ENCODE measurements at regions not wholly inside any gene's neighbourhood (a gene's known extent, or its start where the extent isn't known, plus 50 kb on each side); places are given as distances from the start of the nearest gene placed in this dataset.

GRCh38 chr3:117543521-117543920, 833.9 kb downstream of the TUSC7 start:
- Histone ChIP-seq H3K79me2 (ENCODE audit: low read length) (no peaks in the 10 kb centered on the region), H3K9ac (ENCODE audit: low read length) (no peak overlapping the region), H3K9me3 (ENCODE audit: insufficient read depth, low read length) (no peaks in the 10 kb centered on the region)

GRCh38 chr3:117545484-117545883, 835.9 kb downstream of the TUSC7 start:
- Histone ChIP-seq H3K27me3 (ENCODE audit: low read depth, low read length) (no peaks in the 10 kb centered on the region), H4K20me1 (ENCODE audit: insufficient read depth, low read length) (no peaks in the 10 kb centered on the region), H3K4me2 (ENCODE audit: low read length) (no peak overlapping the region), H2AFZ (ENCODE audit: low read depth, low read length) (no peak overlapping the region), H3K4me1 (ENCODE audit: low read length) (peaks cover 2% of the 10 kb centered on the region), H3K79me2 (ENCODE audit: low read length) (no peaks in the 10 kb centered on the region), H3K4me3 (ENCODE audit: low read length) (no peak overlapping the region), H3K36me3 (replicated peaks; ENCODE audit: low read depth, low read length) (no peaks in the 10 kb centered on the region), H3K27ac (ENCODE audit: low read length) (no peak overlapping the region), H3K9me3 (ENCODE audit: insufficient read depth, low read length) (no peaks in the 10 kb centered on the region), H3K9ac (ENCODE audit: low read length) (no peak overlapping the region)
- TF ChIP-seq CTCF (IDR thresholded peaks at IDR 0.05; ENCODE audit: low read depth, low read length) (no peak), EZH2phosphoT487 (IDR thresholded peaks at IDR 0.05; ENCODE audit: low read depth) (no peak)

More at GRCh38 chr3:117543521-117543920, 833.9 kb downstream of the TUSC7 start:
- H3K4me3 ChIP-seq (ENCODE audit: low read length), result no peak overlapping the region
- H3K27me3 ChIP-seq (ENCODE audit: low read depth, low read length), result no peaks in the 10 kb centered on the region
- H3K4me2 ChIP-seq (ENCODE audit: low read length), result no peak overlapping the region
- H2AFZ ChIP-seq (ENCODE audit: low read depth, low read length), result no peak overlapping the region
- no peaks in the 10 kb centered on the region for H3K4me1 ChIP-seq (ENCODE audit: low read length)
- no peak overlapping the region for H3K27ac ChIP-seq (ENCODE audit: low read length)
- no peaks in the 10 kb centered on the region for H4K20me1 ChIP-seq (ENCODE audit: insufficient read depth, low read length)
- no peaks in the 10 kb centered on the region for H3K36me3 ChIP-seq (replicated peaks; ENCODE audit: low read depth, low read length)
- TF ChIP-seq CTCF (IDR thresholded peaks at IDR 0.05; ENCODE audit: low read depth, low read length), result no peak
- TF ChIP-seq EZH2phosphoT487 (IDR thresholded peaks at IDR 0.05; ENCODE audit: low read depth), result no peak

- Histone ChIP-seq H3K4me3 (ENCODE audit: low read length) (no peak overlapping the region), H3K27ac (ENCODE audit: low read length) (no peak overlapping the region), H2AFZ (ENCODE audit: low read depth, low read length) (no peak overlapping the region), H3K36me3 (replicated peaks; ENCODE audit: low read depth, low read length) (no peaks in the 10 kb centered on the region), H3K9ac (ENCODE audit: low read length) (no peak overlapping the region), H3K4me2 (ENCODE audit: low read length) (no peak overlapping the region), H3K4me1 (ENCODE audit: low read length) (peaks cover 28% of the 10 kb centered on the region), H3K27me3 (ENCODE audit: low read depth, low read length) (no peaks in the 10 kb centered on the region), H3K79me2 (ENCODE audit: low read length) (no peaks in the 10 kb centered on the region), H3K9me3 (ENCODE audit: insufficient read depth, low read length) (no peaks in the 10 kb centered on the region), H4K20me1 (ENCODE audit: insufficient read depth, low read length) (no peaks in the 10 kb centered on the region)
- no peak for TF ChIP-seq EZH2phosphoT487 (IDR thresholded peaks at IDR 0.05; ENCODE audit: low read depth)
- TF ChIP-seq CTCF (IDR thresholded peaks at IDR 0.05; ENCODE audit: low read depth, low read length), result no peak
Observed at GRCh38 chr3:117547956-117548550, 838.5 kb downstream of the TUSC7 start.

- TF ChIP-seq CTCF (IDR thresholded peaks at IDR 0.05; ENCODE audit: low read depth, low read length), result no peak
- no peak for TF ChIP-seq EZH2phosphoT487 (IDR thresholded peaks at IDR 0.05; ENCODE audit: low read depth)
- Histone ChIP-seq H3K9me3 (ENCODE audit: insufficient read depth, low read length) (no peaks in the 10 kb centered on the region), H3K4me1 (ENCODE audit: low read length) (peaks cover 32% of the 10 kb centered on the region), H3K27me3 (ENCODE audit: low read depth, low read length) (no peaks in the 10 kb centered on the region), H3K9ac (ENCODE audit: low read length) (no peak overlapping the region), H3K4me2 (ENCODE audit: low read length) (no peak overlapping the region), H3K27ac (ENCODE audit: low read length) (no peak overlapping the region), H3K36me3 (replicated peaks; ENCODE audit: low read depth, low read length) (no peaks in the 10 kb centered on the region), H4K20me1 (ENCODE audit: insufficient read depth, low read length) (no peaks in the 10 kb centered on the region), H3K79me2 (ENCODE audit: low read length) (no peaks in the 10 kb centered on the region), H3K4me3 (ENCODE audit: low read length) (no peak overlapping the region), H2AFZ (ENCODE audit: low read depth, low read length) (no peak overlapping the region)
Observed at GRCh38 chr3:117548600-117548999, 839.0 kb downstream of the TUSC7 start.

Data from OCI-LY3 (cell line).